ENCODE measurements at regions not wholly inside any gene's neighbourhood (a gene's known extent, or its start where the extent isn't known, plus 50 kb on each side); places are given as distances from the start of the nearest gene placed in this dataset.

DNA sequence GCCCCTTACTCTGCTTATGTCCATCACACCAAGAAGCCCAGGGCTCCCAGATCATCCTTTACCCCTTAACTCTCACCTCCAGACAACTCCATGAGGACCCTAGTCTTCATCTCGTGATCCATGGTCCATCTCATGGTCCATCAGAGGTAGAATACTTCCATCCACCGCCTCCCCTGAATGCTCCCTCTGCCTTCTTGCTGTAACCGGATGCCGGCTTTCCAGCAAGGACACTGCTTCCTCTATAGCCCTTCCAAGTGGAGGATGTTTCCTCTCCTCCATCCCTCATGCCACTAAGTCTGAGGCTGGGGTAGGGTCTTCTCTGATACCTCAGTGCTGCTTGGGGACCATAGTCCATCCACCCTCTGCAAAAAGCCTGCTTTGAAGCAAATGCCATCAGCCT is 118.6 kb upstream of the SIX2 start:
- FAIRE-seq (no peak), DNase-seq (ENCODE audit: extremely low spot score, insufficient read length, low read depth) (no peak)

DNA sequence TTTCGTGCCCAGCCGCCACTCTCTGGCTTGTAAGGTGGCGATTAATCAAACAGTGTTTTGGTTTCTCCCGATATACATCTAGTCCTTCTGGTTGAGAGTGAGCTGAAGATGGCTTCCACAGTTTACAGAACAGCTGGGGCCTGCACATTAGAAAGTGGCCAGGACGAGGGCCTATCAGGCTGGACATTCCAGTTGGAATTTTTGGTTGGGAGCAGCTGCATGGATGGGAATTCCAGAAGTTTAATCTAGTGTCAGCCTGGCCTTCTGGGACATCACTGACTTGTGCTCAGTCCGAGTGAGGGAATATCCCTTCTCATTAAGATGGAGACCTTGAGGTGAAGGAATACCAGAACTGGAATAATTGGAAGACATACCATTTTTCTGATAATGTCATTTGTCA is 118.1 kb upstream of the SIX2 start:
- no peak for DNase-seq (ENCODE audit: extremely low spot score, insufficient read length, low read depth)
- FAIRE-seq = no peak

DNA sequence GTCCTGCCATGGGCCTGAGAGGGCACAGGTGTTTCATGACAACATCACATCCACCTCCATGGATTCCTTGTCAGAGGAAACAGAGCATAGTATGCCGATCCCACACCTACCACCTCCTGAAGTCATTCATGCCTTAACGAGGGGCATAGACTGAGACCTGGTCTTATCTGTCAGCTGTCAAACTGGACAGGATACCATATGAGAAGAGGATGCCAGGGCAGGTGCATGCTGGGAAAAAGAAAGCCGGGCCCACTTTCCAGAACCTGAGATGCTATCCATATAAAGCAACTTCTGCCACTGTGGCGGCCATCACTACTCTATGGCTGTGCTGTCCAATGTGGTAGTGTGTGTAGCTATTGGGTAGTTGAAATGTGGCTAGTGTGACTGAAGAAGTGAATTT is 116.0 kb upstream of the SIX2 start:
- FAIRE-seq (no peak), DNase-seq (ENCODE audit: extremely low spot score, insufficient read length, low read depth) (no peak)

DNA sequence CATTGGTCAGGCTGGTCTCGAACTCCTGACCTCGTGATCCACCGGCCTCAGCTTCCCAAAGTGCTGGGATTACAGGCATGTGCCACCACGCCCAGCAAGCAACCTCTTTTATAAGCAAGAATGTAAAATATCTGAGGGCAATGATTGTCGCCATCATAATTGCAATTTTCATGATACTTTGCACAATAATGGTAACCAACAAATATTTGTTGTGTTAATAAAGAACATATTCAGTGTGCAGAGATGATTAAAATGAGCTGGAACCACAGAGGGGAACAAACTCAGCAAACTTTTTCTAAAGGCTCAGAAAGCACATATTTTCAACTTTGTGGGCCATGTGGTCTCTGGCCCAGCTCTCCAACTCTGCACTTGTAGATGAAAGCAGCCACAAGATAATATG is 115.2 kb upstream of the SIX2 start:
- FAIRE-seq (no peak), DNase-seq (ENCODE audit: extremely low spot score, insufficient read length, low read depth) (no peak)

DNA sequence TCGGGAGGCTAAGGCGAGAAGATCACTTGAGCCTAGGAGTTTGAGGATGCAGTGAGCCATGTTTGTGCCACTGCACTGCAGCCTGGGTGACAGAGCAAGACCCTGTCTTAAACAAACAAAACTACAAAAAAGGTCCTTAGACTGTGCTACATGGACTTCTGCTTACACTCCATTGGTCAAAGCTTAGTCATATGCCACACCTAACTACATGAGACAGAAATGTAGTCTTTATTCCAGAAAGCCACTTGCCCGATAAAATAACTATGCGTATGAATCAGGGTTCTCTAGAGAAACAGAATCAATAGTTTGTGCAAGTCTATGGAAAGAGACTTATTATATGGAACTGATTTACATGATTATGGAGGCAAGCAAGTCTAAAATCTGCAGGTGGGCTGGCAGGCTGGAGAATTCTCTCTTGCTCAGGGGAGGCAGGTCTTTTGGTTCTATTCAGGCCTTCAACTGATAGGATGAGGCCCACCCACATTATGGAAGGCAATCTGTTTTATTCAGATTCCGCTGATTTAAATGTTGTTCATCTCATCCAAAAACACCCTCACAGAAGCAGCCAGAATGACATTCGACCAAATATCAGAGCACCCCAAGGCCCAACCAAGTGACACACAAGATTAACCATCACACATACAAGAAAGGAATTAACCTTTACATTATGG is 114.4 kb upstream of the SIX2 start:
- DNase-seq (ENCODE audit: extremely low spot score, insufficient read length, low read depth) (no peak), FAIRE-seq (no peak)

DNA sequence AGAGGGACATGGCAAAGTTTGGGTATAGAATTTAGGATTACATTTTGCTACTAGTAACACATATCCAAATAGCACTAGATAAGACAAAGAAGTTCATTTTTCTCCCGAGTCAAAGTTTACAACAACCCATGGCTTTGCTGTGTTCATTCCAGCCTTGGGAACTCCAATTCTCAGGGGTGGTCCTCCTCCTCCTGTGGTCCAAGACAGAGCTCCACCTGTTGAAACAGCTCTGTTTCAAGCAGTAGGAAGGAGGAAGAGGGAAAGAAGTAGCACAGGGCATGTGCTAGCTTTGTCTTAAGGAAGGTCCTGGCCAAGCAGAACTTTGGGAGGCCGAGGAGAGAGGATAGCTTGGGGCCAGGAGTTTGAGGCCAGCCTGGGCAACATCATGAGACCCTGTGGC is 113.8 kb upstream of the SIX2 start:
- no peak for FAIRE-seq
- no peak for DNase-seq (ENCODE audit: extremely low spot score, insufficient read length, low read depth)

DNA sequence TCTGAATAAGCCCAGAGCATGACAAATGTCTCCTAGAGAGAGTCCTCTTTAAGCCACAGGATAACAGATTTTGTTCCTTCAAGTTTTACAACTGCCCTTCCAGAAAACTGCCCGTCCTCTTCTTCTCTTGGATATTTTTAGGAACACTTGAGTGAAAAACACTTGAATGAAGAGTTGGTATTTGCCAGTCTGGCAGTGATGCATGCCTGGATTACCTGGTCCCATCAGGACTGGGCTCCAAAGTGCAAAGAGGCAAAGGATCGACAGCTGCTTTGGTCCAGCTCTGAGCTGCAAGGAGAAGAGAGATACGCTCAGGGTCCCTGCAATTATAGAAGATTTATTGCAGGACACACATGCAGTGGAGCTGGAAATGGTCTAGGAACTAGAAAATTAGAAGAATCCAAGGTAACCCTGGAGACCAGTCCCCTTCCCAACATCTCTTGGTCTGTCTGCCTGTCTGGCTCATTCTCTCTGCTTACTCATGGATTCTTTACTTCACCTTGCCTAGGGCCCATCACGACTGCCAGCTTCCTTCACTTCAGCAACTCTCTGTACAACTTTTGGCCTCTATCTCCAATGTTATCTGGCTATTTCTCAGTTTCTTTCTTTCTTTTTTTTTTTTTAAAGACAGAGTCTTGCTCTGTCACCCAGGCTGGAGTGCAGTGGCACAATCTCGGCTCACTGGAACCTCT is 112.1 kb upstream of the SIX2 start:
- DNase-seq (ENCODE audit: extremely low spot score, insufficient read length, low read depth) (no peak), FAIRE-seq (no peak)

DNA sequence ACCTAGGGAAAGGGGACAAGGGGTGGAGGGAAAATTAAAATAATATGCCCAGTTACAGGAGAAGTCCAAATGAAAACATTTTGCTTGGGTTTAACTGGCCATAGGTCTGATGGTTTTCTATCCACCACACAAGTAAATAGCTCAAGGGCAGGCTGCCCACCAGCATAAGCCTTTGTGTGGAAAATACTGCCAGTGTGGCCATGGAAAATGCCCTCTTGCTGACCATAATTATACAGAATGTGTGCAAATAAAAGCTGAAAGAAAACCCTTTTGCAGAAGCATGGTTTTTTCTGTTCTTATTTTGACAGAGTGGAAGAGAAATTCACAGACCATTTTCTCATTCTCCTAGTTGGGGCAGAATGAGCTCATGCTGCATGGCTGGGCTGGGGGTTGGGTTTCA is 111.3 kb upstream of the SIX2 start:
- no peak for FAIRE-seq

DNA sequence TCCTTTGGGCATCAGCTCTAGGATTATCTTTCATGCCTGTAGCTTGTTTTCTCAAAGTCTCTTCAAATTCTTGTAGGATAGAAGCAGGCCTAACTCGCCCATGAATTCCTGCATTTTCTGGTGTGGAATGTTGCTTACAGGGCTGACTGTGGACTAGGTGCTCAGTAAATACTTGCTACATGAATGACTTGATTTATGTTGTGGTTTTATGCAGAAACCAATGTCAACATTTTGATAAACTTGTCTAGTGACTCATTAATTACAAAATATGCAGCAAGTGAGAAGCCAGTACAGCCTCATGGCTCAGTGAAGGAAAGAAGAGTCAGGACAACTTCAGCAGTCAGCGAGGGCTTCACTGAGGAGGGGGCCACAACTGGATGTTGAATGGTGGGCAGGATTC is 110.6 kb upstream of the SIX2 start:
- FAIRE-seq = no peak
- DNase-seq (ENCODE audit: extremely low spot score, insufficient read length, low read depth) = no peak

More for the DNA sequence above, 111.3 kb upstream of the SIX2 start:
- DNase-seq (ENCODE audit: extremely low spot score, insufficient read length, low read depth) = no peak

DNA sequence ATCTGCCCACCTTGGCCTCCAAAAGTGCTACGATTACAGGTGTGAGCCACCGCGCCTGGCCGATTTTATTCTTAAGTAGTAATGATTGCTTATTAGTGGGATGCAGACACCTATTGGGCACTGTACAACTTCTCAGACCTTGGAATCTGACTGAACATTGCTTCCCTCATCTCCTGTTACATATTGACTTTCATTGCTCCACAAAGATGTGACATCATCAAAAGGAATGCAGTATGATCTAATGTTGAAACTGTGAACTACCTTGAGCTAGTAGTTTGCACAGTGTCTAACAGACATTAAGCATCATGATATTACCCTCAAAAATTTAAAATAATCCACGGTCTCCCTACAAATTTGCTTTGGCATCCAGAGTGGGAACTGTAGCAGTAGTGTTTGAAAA is 109.8 kb upstream of the SIX2 start:
- FAIRE-seq = no peak
- DNase-seq (ENCODE audit: extremely low spot score, insufficient read length, low read depth) = no peak

DNA sequence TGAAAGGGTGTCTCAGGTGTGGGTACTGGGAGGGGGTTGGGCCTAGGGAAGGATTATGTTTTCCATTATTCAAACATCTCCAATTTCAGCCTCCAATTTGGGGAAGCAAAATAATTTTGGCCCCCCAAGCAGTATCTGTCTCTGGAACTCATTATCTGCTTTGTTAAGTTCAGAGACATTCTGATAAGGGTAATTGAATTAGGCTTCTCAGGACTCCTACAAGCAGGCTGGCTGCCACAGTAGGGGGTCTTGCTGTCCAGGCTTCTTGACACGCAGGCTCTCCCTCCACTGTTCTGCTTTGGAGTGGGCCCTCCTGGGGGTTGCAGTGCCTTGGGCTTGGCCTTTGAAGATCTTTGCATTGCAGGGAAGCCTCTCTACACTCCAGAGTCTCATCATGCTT is 108.1 kb upstream of the SIX2 start:
- DNase-seq (ENCODE audit: extremely low spot score, insufficient read length, low read depth) (no peak), FAIRE-seq (no peak)

DNA sequence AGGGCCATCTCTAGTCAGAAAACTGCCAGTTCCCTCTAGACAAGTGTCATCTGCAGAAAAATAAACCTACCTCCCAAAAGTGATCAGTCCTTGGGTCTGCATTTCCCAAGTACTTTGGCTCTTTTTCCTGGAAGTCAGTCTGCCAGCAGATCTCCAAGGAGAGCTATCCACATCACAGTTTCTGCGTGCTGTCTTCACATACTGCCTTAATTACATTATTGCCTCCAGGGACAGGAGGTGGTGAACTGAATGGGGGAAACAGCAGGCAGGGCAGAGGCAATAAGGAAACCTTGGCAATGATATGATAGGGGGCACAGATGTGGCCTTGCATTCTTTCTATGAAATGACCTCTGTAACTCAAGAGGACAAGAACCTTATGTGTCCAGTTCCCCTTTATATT is 105.9 kb upstream of the SIX2 start:
- DNase-seq (ENCODE audit: extremely low spot score, insufficient read length, low read depth) (no peak), FAIRE-seq (no peak)

DNA sequence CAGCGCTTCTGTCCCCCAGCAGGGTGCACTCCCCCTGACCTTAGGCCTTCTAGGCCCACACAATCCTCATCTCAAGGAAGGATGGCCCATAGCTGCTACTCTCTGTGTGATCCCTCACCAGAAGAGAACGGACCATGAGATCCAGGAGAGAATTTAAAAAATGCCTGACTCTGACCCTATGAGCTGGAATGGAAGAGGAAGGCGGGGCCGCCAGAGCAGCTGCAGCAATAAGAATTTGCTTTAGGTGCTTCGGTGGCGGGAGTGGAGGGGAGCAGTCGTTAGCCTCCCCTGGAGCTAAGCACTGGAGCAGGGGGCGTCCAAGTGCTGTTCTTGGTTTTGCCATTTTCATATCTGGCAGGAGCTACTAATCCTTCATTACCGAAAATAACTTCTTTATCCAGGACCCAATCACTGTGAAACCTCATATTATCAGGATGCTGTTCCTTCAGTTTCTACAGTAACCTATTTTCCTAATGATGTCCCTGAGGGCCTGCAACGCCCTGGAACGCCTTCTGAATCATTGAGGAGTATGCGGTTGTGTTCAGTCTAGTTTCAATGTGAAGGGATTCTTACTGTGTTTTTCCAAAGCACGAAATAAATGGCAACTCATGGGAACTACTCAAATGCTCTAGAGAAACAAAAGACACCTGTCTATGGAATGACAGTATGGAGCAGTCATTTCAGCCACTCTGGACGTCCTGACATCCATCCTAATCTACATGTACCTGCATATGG is 105.1 kb upstream of the SIX2 start:
- DNase-seq (ENCODE audit: extremely low spot score, insufficient read length, low read depth) (no peak), FAIRE-seq (no peak)

DNA sequence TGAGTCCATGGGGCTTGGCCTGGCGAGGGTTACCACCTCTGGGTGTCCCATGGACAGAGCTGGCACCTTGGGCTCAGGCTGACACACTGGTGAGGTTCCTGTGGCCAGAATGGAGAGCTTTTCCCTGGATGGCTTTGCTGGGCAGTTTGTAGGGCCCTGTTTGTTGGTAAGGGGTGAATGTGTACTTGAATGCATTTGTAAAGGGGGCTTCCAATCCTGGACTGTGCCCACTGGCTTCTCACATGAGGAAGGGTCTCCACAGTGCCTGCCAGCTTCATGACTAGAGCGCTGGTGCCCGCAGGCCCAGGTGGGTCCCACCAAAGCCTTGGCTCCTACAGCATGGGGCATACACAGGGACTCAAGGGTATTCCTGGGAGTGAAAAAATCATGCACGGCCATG is 103.5 kb upstream of the SIX2 start:
- DNase-seq (ENCODE audit: extremely low spot score, insufficient read length, low read depth) = no peak
- no peak for FAIRE-seq

DNA sequence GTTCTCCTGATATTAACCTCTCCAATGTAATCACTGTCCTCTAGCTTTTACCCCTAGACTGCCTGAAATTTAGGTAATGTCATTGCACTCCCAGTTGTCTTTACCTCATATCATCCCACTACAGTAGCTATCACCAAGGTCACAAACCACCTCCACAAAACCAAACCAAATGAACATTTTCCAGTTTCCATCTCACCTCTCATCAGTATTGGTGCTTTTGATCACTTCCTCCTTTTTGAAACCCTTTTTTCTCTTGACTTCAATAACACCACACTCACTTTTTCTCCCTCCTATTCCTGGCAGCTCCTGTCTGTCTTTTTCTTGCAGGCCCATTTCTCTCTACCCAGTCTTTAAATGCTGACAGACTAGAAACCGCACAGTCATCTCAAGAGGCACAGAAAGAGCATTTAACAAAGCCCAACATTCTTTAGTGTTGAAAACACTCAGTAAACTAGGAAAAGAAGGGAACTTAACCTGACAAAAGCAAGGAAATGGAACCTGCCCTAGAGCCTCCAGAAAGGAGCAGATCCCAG is 95.9 kb upstream of the SIX2 start:
- DNase-seq (ENCODE audit: extremely low spot score, insufficient read length, low read depth) = no peak
- FAIRE-seq = no peak

DNA sequence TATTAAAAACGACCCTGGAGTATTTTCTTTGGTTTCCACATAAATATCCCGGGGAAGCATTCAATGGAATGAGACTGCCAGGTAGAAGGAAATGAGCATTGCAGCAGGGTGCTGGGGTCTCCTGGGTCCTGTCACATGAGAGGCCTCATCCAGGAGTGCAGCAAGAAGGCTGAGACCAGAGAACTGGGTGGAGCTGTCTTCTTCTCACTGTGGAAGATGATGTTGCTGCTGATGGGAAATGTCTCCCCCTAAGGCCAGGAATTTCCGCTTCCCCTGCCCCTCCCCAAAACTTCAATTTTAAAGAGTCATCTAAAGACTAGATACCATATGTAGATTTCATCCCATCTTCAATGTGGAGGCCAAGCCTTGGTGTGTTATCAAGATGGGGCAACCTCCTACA is 95.2 kb upstream of the SIX2 start:
- FAIRE-seq = no peak
- no peak for DNase-seq (ENCODE audit: extremely low spot score, insufficient read length, low read depth)

DNA sequence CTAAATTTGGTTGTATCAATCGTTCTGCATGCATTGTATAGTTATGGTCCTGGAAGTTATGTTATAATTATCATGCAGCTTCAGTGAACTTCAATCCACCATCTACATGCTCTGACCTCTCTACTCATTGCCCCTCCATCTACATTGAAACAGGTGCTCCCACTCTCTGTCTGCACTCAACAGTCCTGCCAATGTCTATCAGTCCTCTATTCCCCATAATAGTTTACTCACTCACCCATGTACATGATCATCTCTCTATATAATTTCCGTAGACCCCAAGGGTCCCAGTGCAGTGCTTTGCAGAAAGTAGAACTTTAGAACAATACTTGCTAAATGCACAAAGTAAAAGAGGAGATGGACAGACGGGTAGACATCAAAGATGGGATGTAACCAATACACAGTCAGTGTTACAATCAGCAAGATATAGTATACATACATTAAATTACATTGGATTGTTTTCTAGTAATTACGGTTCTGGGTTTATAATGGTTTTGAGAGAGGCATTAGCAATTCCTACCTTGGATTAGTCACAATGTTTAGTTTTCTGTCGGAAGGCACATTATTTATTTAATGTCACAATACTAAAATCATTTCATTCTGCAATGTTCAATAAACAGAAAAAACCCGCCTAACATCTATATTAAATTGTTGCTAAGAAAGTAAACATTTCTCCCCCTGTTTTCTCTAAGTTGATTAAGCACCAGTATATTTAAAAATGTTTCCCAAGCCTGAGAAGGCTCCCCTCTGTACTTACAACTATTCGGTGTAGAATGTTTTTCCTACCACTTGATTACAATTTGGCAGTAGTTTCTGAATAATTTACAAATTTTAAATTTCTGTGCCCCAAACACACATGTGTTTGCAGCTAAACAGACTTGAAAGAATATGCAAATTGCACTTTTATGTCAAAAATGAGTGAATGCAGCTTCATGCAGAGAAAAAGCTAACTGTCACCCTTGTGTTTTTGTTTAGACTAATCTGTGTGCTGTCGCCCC is 94.4 kb upstream of the SIX2 start:
- FAIRE-seq (no peak), DNase-seq (ENCODE audit: extremely low spot score, insufficient read length, low read depth) (no peak)

DNA sequence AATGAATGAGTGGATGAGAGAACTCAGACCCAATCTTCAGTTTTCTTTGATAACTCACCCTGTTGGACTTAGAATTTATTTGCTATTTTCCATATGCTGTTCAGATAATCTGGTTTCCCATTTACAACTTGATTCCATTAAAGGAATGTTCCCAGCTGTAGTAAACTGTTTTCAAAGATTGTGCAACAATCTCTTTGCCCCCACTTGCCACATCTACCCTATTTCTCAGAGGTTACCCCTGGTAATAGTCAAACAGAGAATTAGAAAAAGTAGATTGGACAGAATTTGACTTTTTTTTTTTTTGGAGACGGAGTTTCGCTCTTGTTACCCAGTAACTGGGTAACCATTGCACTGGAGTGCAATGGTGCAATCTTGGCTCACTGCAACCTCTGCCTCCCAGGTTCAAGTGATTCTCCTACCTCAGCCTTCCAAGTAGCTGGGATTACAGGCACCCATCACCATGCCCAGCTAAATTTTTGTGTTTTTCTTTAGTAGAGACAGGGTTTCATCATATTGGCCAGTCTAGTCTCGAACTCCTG is 93.4 kb upstream of the SIX2 start:
- FAIRE-seq = no peak
- DNase-seq (ENCODE audit: extremely low spot score, insufficient read length, low read depth) = no peak

DNA sequence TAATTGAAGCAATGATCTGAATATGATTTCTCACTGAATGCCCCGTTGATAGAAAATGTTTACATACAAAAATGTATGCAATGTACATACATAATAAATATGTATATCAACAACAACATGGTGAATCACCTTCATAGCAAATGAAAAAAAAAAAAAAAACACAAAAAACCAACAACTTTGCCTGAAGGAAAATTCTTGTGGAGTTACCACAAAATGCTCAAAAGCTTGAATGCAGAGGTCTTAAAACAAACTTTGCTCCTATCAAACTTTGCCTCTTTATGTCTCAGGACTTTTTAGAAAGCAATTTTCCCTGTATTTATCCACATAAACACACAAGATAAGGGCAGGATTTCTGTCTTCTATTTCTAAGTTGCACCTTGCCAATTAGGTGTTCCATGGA is 92.9 kb upstream of the SIX2 start:
- DNase-seq (ENCODE audit: extremely low spot score, insufficient read length, low read depth) (no peak), FAIRE-seq (no peak)

DNA sequence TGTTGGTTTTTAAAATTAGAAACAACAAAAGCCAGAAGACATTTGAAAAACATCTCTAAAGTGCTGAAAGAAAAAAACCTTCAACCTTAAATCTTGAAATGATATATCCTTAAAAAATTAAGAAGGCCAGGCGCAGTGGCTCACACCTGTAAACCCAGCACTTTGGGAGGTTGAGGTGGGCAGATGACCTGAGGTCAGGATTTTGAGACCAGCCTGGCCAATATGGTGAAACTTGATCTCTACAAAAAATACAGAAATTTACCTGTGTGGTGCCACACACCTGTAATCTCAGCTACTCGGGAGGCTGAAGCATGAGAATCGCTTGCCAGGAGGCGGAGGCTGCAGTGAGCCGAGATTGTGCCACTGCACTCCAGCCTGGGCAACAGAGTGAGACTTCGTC is 87.7 kb upstream of the SIX2 start:
- FAIRE-seq (no peak), DNase-seq (ENCODE audit: extremely low spot score, insufficient read length, low read depth) (no peak)

All from GM18507 (cell line).